WTC11 (cell line): ENCODE measurements at regions not wholly inside any gene's neighbourhood (a gene's known extent, or its start where the extent isn't known, plus 50 kb on each side); places are given as distances from the start of the nearest gene placed in this dataset.

Experiments used
- ELF4 ChIP-seq: sonication (generic); formaldehyde crosslinking; IDR thresholded peaks from 2 replicates; pipeline ENCODE4 v1.8.1; 2022; ENCODE audit warnings: low read depth, mild to moderate bottlenecking, moderate library complexity, missing genetic modification reagents
- ESRRA ChIP-seq: sonication (generic); formaldehyde crosslinking; IDR thresholded peaks from 2 replicates; pipeline ENCODE4 v1.8.1; 2022; ENCODE audit warnings: mild to moderate bottlenecking, missing genetic modification reagents, borderline replicate concordance
- HMGXB4 ChIP-seq: sonication (generic); formaldehyde crosslinking; IDR thresholded peaks from 2 replicates; pipeline ENCODE4 v1.8.1; 2023; ENCODE audit warnings: mild to moderate bottlenecking, moderate library complexity, missing genetic modification reagents
- NFATC4 ChIP-seq: fragments of 250-450 bp; sonication (Bioruptor Pico); IDR thresholded peaks from 2 replicates; pipeline ENCODE4 v1.9.0; 2021; ENCODE audit warnings: mild to moderate bottlenecking
- NR3C1 ChIP-seq: sonication (generic); formaldehyde crosslinking; conservative IDR thresholded peaks from 2 replicates; pipeline ENCODE4 v1.8.1; 2023; ENCODE audit warnings: low read depth, mild to moderate bottlenecking, missing genetic modification reagents
- SOX15 ChIP-seq: fragments of 250-450 bp; sonication (Bioruptor Pico); IDR thresholded peaks from 2 replicates; pipeline ENCODE4 v1.9.0; 2021; ENCODE audit warnings: mild to moderate bottlenecking
- ZBTB43 ChIP-seq: sonication (generic); formaldehyde crosslinking; IDR thresholded peaks from 2 replicates; pipeline ENCODE4 v1.8.1; 2023; ENCODE audit warnings: mild to moderate bottlenecking, missing genetic modification reagents
- ZSCAN18 ChIP-seq: fragments of 250-450 bp; sonication (Bioruptor Pico); IDR thresholded peaks from 2 replicates; pipeline ENCODE4 v2.1.2; 2022; ENCODE audit warnings: mild to moderate bottlenecking, moderate library complexity
- TF ChIP-seq, protein P1 (sequence below): fragments of 200-600 bp; IDR thresholded peaks from 2 replicates; pipeline ENCODE4 v1.8.0; 2022; ENCODE audit warnings: antibody characterized with exemption
- TF ChIP-seq, protein P2 (sequence below): sonication (generic); formaldehyde crosslinking; IDR thresholded peaks from 2 replicates; pipeline ENCODE4 v1.8.0; 2022; ENCODE audit warnings: mild to moderate bottlenecking, missing genetic modification reagents
- TF ChIP-seq, protein P3 (sequence below): sonication (generic); formaldehyde crosslinking; IDR thresholded peaks from 2 replicates; pipeline ENCODE4 v1.8.1; 2022; ENCODE audit warnings: mild to moderate bottlenecking, moderate library complexity, missing genetic modification reagents

DNA sequence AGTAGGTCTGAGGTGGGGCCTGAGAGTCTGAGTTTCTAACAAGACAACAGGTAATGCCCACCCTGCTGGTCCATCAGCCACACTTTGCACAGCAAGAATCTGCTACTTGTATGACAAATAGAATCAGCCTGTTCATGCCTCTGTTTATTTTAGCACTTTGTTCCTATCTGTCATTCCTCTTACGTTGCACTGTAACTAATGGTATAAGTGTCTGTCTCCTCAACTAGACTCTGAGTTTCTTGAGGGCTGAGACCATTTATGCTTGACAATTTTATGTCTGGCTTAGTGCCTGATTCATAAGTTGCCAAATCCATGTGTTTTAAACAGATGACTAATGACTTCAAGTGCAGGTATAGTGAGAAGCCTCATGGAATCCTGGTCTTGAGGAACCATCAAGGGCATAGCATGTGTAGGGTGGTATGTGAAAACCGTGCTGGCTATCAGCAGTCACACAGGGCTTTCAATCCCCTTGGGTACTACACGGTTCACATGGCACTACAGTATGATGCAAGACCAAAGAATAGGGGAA lies 209.7 kb downstream of the C11orf91 start:
- TF ChIP-seq, protein P1, sequence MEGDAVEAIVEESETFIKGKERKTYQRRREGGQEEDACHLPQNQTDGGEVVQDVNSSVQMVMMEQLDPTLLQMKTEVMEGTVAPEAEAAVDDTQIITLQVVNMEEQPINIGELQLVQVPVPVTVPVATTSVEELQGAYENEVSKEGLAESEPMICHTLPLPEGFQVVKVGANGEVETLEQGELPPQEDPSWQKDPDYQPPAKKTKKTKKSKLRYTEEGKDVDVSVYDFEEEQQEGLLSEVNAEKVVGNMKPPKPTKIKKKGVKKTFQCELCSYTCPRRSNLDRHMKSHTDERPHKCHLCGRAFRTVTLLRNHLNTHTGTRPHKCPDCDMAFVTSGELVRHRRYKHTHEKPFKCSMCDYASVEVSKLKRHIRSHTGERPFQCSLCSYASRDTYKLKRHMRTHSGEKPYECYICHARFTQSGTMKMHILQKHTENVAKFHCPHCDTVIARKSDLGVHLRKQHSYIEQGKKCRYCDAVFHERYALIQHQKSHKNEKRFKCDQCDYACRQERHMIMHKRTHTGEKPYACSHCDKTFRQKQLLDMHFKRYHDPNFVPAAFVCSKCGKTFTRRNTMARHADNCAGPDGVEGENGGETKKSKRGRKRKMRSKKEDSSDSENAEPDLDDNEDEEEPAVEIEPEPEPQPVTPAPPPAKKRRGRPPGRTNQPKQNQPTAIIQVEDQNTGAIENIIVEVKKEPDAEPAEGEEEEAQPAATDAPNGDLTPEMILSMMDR: no peak
- TF ChIP-seq ELF4: no peak
- no peak for TF ChIP-seq NR3C1 (CRISPR knock-in tag)
- no peak for TF ChIP-seq ESRRA (CRISPR knock-in tag)
- TF ChIP-seq ZSCAN18 (CRISPR knock-in tag): no peak
- TF ChIP-seq, protein P2, sequence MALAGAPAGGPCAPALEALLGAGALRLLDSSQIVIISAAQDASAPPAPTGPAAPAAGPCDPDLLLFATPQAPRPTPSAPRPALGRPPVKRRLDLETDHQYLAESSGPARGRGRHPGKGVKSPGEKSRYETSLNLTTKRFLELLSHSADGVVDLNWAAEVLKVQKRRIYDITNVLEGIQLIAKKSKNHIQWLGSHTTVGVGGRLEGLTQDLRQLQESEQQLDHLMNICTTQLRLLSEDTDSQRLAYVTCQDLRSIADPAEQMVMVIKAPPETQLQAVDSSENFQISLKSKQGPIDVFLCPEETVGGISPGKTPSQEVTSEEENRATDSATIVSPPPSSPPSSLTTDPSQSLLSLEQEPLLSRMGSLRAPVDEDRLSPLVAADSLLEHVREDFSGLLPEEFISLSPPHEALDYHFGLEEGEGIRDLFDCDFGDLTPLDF (CRISPR knock-in tag): no peak
- TF ChIP-seq SOX15 (CRISPR knock-in tag): no peak
- TF ChIP-seq ZBTB43 (CRISPR knock-in tag): no peak
- TF ChIP-seq, protein P3, sequence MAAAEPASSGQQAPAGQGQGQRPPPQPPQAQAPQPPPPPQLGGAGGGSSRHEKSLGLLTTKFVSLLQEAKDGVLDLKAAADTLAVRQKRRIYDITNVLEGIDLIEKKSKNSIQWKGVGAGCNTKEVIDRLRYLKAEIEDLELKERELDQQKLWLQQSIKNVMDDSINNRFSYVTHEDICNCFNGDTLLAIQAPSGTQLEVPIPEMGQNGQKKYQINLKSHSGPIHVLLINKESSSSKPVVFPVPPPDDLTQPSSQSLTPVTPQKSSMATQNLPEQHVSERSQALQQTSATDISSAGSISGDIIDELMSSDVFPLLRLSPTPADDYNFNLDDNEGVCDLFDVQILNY (CRISPR knock-in tag): no peak
- no peak for TF ChIP-seq NFATC4 (CRISPR knock-in tag)
- no peak for TF ChIP-seq HMGXB4
